Mesothelial cell of epicardium (in vitro differentiated cells): ENCODE measurements at regions not wholly inside any gene's neighbourhood (a gene's known extent, or its start where the extent isn't known, plus 50 kb on each side); places are given as distances from the start of the nearest gene placed in this dataset.

ENCODE experiments used
- DNase-seq, 2 experiments: peaks; one replicate each; pipeline ENCODE4 v3.0.0; 2021; ENCODE audit warnings: low spot score in 2 of 2; ENCODE audit not compliant: unreplicated experiment in 2 of 2
- H3K27ac Mint-ChIP-seq: 2 replicates; pipeline ENCODE4 v1.8.0; 2021; ENCODE audit warnings: mixed read lengths
- H3K27me3 Mint-ChIP-seq: 2 replicates; pipeline ENCODE4 v1.8.0; 2021; ENCODE audit warnings: low read depth, mixed read lengths
- H3K36me3 Mint-ChIP-seq: 2 replicates; pipeline ENCODE4 v1.8.0; 2021; ENCODE audit warnings: mixed read lengths
- H3K4me1 Mint-ChIP-seq: 2 replicates; pipeline ENCODE4 v1.8.0; 2021; ENCODE audit warnings: mixed read lengths
- H3K4me3 Mint-ChIP-seq: 2 replicates; pipeline ENCODE4 v1.8.0; 2021; ENCODE audit warnings: mild to moderate bottlenecking, moderate library complexity, mixed read lengths
- H3K9me3 Mint-ChIP-seq: 2 replicates; pipeline ENCODE4 v1.8.0; 2021; ENCODE audit warnings: mixed read lengths
- TF ChIP-seq, protein P1 (sequence below): fragments of 200-600 bp; sonication (generic); IDR thresholded peaks from one replicate; pipeline ENCODE4 v1.5.0; 2021; ENCODE audit warnings: antibody characterized with exemption; ENCODE audit not compliant: unreplicated experiment

GRCh38 chr13:44748439-44748838, 172.3 kb upstream of the TSC22D1 start:
- H3K27me3 Mint-ChIP-seq = no peaks in the 10 kb centered on the region

GRCh38 chr13:44747179-44747578, 171.0 kb upstream of the TSC22D1 start:
- Mint-ChIP-seq H3K9me3 (peaks cover 18% of the 10 kb centered on the region), H3K27ac (peak overlapping the region; percentile 55), H3K36me3 (no peaks in the 10 kb centered on the region), H3K27me3 (no peaks in the 10 kb centered on the region), H3K4me3 (no peak overlapping the region), H3K4me1 (peaks cover 13% of the 10 kb centered on the region)
- TF ChIP-seq, protein P1, sequence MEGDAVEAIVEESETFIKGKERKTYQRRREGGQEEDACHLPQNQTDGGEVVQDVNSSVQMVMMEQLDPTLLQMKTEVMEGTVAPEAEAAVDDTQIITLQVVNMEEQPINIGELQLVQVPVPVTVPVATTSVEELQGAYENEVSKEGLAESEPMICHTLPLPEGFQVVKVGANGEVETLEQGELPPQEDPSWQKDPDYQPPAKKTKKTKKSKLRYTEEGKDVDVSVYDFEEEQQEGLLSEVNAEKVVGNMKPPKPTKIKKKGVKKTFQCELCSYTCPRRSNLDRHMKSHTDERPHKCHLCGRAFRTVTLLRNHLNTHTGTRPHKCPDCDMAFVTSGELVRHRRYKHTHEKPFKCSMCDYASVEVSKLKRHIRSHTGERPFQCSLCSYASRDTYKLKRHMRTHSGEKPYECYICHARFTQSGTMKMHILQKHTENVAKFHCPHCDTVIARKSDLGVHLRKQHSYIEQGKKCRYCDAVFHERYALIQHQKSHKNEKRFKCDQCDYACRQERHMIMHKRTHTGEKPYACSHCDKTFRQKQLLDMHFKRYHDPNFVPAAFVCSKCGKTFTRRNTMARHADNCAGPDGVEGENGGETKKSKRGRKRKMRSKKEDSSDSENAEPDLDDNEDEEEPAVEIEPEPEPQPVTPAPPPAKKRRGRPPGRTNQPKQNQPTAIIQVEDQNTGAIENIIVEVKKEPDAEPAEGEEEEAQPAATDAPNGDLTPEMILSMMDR = no peak
- DNase-seq = no peak

More at GRCh38 chr13:44748439-44748838, 172.3 kb upstream of the TSC22D1 start:
- DNase-seq = no peak
- Mint-ChIP-seq H3K9me3 (peaks cover 10% of the 10 kb centered on the region), H3K27ac (no peak overlapping the region), H3K4me1 (peaks cover 13% of the 10 kb centered on the region), H3K36me3 (no peaks in the 10 kb centered on the region), H3K4me3 (no peak overlapping the region)
- TF ChIP-seq, protein P1 = no peak

- TF ChIP-seq, protein P1 = no peak
- Mint-ChIP-seq H3K36me3 (no peaks in the 10 kb centered on the region), H3K4me3 (no peak overlapping the region), H3K9me3 (peaks cover 18% of the 10 kb centered on the region), H3K27me3 (no peaks in the 10 kb centered on the region), H3K4me1 (peaks cover 13% of the 10 kb centered on the region), H3K27ac (no peak overlapping the region)
- no peak for DNase-seq
These were observed 170.6 kb upstream of the TSC22D1 start for GRCh38 chr13:44746690-44747089.

DNA sequence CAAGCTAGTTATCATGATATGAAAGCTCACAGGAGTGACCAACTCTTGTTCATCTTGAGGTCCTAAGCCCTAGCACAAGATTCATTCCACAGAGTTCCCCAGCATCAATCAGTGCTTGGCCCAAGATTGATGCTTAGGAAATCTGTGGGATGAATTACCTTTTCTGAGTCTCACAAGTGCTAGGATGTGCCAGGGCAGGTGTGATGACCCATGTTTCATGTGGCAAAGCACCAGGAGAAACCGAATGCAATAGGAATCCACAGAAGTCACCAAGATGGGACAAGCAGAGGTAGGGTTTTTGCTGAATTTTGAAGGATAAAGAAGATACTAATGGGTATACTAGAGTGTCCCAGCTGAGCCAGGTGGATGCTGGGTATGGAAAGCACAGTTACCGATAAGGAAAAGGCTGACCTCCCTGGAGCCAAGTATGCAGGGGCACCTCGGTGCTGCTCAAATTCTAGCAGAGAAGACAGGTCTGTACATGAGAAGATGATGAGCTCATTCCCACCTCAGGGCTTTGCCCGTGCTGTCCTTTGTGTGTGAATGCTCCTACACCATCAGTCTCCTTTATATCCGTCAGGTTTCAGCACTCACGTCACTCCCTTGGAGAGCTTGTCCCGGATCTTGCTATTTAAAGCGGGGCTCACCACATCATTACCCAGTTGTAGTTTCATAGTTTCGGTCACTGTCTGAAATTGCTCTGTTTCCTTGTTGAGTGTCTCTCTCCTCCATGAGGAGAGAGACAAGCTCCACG, 168.9 kb upstream of the TSC22D1 start:
- Mint-ChIP-seq H3K4me3 (no peak overlapping the region), H3K9me3 (peaks cover 18% of the 10 kb centered on the region), H3K27ac (no peak overlapping the region), H3K4me1 (peaks cover 13% of the 10 kb centered on the region), H3K27me3 (no peaks in the 10 kb centered on the region), H3K36me3 (no peaks in the 10 kb centered on the region)
- DNase-seq = no peak
- TF ChIP-seq, protein P1 = no peak

DNA sequence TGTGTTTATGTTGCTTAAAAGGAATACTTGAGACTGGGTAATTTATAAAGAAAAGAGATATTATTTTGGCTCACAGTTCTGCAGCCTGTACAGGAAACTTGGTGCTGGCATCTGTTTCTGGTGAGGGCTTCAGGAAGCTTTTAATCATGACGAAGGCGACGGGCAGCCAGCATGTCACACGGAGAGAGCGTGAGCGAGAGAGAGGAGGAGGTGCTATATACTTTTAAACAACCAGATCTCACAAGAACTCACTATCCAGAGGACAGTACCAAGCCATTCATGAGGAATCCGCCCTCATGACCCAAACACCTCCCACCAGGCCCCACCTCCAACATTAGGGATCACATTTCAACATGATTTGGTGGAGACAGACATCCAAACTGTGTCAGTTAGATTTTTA, 163.4 kb upstream of the TSC22D1 start:
- no peaks in the 10 kb centered on the region for H3K36me3 Mint-ChIP-seq
- H3K9me3 Mint-ChIP-seq = peaks cover 16% of the 10 kb centered on the region
- no peak overlapping the region for H3K4me3 Mint-ChIP-seq
- H3K27me3 Mint-ChIP-seq = no peaks in the 10 kb centered on the region
- H3K27ac Mint-ChIP-seq = no peak overlapping the region
- TF ChIP-seq, protein P1 = no peak
- peaks cover 3% of the 10 kb centered on the region for H3K4me1 Mint-ChIP-seq
- no peak for DNase-seq
